Tibial artery (tissue), 4 donors: ENCODE measurements at regions not wholly inside any gene's neighbourhood (a gene's known extent, or its start where the extent isn't known, plus 50 kb on each side); places are given as distances from the start of the nearest gene placed in this dataset.

Source experiments
- DNase-seq, 2 donors: peaks; one replicate each; pipeline ENCODE4 v3.0.0-alpha.2; 2019
- H3K27ac ChIP-seq, 2 donors: fragments of 200-600 bp; sonication (generic) in 1 of 2; 1 replicate in 1 of 2; 2 replicates in 1 of 2; pipeline ENCODE4 v1.5.1; 2018 to 2019; ENCODE audit warnings: mild to moderate bottlenecking in 1 of 2
- H3K27me3 ChIP-seq, 2 donors: fragments of 200-600 bp; sonication (generic) in 1 of 2; one replicate each; pipeline versions ENCODE4 v1.5.1 to v1.6.0; 2016 to 2019
- H3K36me3 ChIP-seq, 3 donors: fragments of 200-600 bp; sonication (generic) in 2 of 3; one replicate each; pipeline ENCODE4 v1.5.1; 2016 to 2019; ENCODE audit warnings: mild to moderate bottlenecking in 2 of 3
- H3K4me1 ChIP-seq, 4 donors: fragments of 200-600 bp; sonication (generic) in 2 of 4; 1 replicate in 3 of 4; 2 replicates in 1 of 4; pipeline ENCODE4 v1.5.1; 2016 to 2019
- H3K4me3 ChIP-seq, 2 donors: fragments of 200-600 bp; sonication (generic) in 1 of 2; 1 replicate in 1 of 2; 2 replicates in 1 of 2; pipeline ENCODE4 v1.5.1; 2018 to 2019; ENCODE audit warnings: mild to moderate bottlenecking in 2 of 2
- H3K9me3 ChIP-seq, 3 donors: fragments of 200-600 bp; sonication (generic) in 1 of 3; one replicate each; pipeline ENCODE4 v1.5.1; 2016 to 2019
- CTCF ChIP-seq, 2 experiments: fragments of 200-600 bp in 1 of 2; fragments of 450-650 bp in 1 of 2; IDR thresholded peaks; one replicate each; pipeline ENCODE4 v1.5.1; 2017 to 2019; ENCODE audit warnings: antibody characterized with exemption in 2 of 2, mild to moderate bottlenecking in 1 of 2, moderate library complexity in 1 of 2
- intact Hi-C: fragments of 100-400 bp; cut with DNase I; formaldehyde crosslinking; loops from one replicate; pipeline ENCODE4 v1.15.0; 2023; ENCODE audit warnings: low total_unique reads

GRCh38 chr2:160581035-160581434 lies 87.4 kb upstream of the RBMS1 start:
- H3K27me3 ChIP-seq, result no peaks in the 10 kb centered on the region
- no peak overlapping the region for H3K4me3 ChIP-seq
- H3K36me3 ChIP-seq, result no peaks in the 10 kb centered on the region
- H3K9me3 ChIP-seq, result no peaks in the 10 kb centered on the region
- intact Hi-C loops, result no loop called here
- H3K4me1 ChIP-seq, result peaks cover 0 to 46% (median 35%) of the 10 kb centered on the region in 4 donors
- no peak for DNase-seq
- no peak for TF ChIP-seq CTCF (IDR thresholded peaks at IDR 0.05)
- no peak overlapping the region for H3K27ac ChIP-seq

GRCh38 chr2:160581448-160581847 lies 87.8 kb upstream of the RBMS1 start:
- H3K4me3 ChIP-seq, result no peak overlapping the region
- no peaks in the 10 kb centered on the region for H3K27me3 ChIP-seq
- no peak for TF ChIP-seq CTCF (IDR thresholded peaks at IDR 0.05)
- DNase-seq, result no peak
- H3K27ac ChIP-seq, result no peak overlapping the region
- H3K9me3 ChIP-seq, result no peaks in the 10 kb centered on the region
- H3K36me3 ChIP-seq, result no peaks in the 10 kb centered on the region
- peaks cover 0 to 42% (median 31%) of the 10 kb centered on the region in 4 donors for H3K4me1 ChIP-seq
- intact Hi-C loops, result no loop called here

- no peaks in the 10 kb centered on the region for H3K36me3 ChIP-seq
- peaks cover 0 to 35% (median 25%) of the 10 kb centered on the region in 4 donors for H3K4me1 ChIP-seq
- intact Hi-C loops, result no loop called here
- no peaks in the 10 kb centered on the region for H3K27me3 ChIP-seq
- no peak for DNase-seq
- peak overlapping the region; percentile 41 to 64 for H3K27ac ChIP-seq
- no peak overlapping the region for H3K4me3 ChIP-seq
- TF ChIP-seq CTCF (IDR thresholded peaks at IDR 0.05), result no peak
- H3K9me3 ChIP-seq, result no peaks in the 10 kb centered on the region
Measured at GRCh38 chr2:160582081-160582480, 88.5 kb upstream of the RBMS1 start.

GRCh38 chr2:160582490-160583145 lies 89.0 kb upstream of the RBMS1 start:
- no peak overlapping the region for H3K4me3 ChIP-seq
- no peaks in the 10 kb centered on the region for H3K9me3 ChIP-seq
- intact Hi-C loops, result no loop called here
- peak overlapping the region; percentile 41 to 64 for H3K27ac ChIP-seq
- H3K36me3 ChIP-seq, result no peaks in the 10 kb centered on the region
- H3K27me3 ChIP-seq, result no peaks in the 10 kb centered on the region
- peaks cover 0 to 35% (median 25%) of the 10 kb centered on the region in 4 donors for H3K4me1 ChIP-seq
- no peak for DNase-seq
- TF ChIP-seq CTCF (IDR thresholded peaks at IDR 0.05), result no peak

GRCh38 chr2:160583146-160583535 lies 89.5 kb upstream of the RBMS1 start:
- intact Hi-C loops, result no loop called here
- no peaks in the 10 kb centered on the region for H3K27me3 ChIP-seq
- no peak overlapping the region for H3K4me3 ChIP-seq
- no peak for TF ChIP-seq CTCF (IDR thresholded peaks at IDR 0.05)
- H3K9me3 ChIP-seq, result no peaks in the 10 kb centered on the region
- H3K36me3 ChIP-seq, result no peaks in the 10 kb centered on the region
- no peak for DNase-seq
- peak overlapping the region; percentile 41 to 64 for H3K27ac ChIP-seq
- peaks cover 0 to 35% (median 25%) of the 10 kb centered on the region in 4 donors for H3K4me1 ChIP-seq
